GM12873 (cell line): ENCODE measurements at regions not wholly inside any gene's neighbourhood (a gene's known extent, or its start where the extent isn't known, plus 50 kb on each side); places are given as distances from the start of the nearest gene placed in this dataset.

Source experiments
- TF ChIP-seq, protein P1 (sequence below): IDR thresholded peaks from 2 replicates; pipeline ENCODE4 v1.5.1; 2012; ENCODE audit warnings: low read depth, mild to moderate bottlenecking, moderate library complexity, low read length, control low read depth; ENCODE audit not compliant: insufficient read depth; ENCODE audit errors: missing control alignments

DNA sequence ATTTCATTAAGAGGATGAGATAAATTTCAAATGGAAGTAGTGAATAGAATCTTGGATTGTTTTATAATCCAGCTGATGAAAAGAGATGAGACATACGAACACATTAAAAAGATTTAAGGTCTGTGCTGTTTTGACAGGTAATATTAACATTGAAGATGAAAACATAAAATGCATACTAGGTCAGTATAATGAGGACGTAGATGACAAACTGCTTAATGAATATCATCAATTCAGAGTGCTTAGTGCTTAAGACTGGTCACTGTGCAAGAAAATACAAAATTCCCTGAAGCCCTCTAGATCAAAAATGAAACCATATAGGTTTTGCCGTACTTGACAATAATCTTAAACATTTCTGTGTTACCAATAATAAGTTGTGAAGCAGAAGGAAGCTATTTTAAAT, 173.4 kb upstream of the THRB start:
- TF ChIP-seq, protein P1, sequence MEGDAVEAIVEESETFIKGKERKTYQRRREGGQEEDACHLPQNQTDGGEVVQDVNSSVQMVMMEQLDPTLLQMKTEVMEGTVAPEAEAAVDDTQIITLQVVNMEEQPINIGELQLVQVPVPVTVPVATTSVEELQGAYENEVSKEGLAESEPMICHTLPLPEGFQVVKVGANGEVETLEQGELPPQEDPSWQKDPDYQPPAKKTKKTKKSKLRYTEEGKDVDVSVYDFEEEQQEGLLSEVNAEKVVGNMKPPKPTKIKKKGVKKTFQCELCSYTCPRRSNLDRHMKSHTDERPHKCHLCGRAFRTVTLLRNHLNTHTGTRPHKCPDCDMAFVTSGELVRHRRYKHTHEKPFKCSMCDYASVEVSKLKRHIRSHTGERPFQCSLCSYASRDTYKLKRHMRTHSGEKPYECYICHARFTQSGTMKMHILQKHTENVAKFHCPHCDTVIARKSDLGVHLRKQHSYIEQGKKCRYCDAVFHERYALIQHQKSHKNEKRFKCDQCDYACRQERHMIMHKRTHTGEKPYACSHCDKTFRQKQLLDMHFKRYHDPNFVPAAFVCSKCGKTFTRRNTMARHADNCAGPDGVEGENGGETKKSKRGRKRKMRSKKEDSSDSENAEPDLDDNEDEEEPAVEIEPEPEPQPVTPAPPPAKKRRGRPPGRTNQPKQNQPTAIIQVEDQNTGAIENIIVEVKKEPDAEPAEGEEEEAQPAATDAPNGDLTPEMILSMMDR: no peak

DNA sequence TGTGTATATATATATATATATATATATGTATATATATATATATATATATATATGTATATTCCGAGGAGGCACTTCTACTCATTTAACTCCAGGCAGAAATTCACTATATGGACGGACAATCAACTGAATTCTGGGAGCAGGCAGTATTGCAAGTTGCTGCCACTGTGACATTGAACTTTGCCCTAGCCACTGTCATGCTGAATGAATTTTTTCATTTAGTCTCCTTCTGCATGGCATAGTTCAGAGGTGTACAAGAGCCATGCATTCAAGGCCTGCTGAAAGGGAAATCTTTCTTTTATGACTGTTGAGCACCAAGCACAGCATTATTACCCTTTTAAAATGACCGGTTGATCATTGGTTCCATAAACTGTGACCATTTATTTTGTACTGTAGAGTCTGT, 176.2 kb upstream of the THRB start:
- TF ChIP-seq, protein P1: no peak

DNA sequence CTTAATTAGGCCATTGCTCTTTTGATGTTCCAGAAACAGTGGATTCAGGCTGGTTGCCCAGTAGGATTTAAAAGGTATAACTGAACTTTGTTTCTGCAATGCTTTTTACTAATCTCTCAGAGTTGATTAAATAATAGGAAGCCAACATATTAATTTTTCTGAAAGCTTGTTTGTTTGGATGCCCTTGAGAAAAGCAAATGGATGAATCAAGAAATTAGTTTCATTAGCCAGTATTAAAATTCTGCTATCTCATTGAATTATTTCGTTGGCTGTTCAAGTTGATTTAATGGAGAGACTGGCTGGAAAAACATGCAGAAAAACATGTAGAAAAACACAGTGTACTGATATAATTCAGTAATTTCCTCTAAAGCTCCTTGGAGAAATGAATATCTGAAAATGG, 178.9 kb upstream of the THRB start:
- TF ChIP-seq, protein P1: no peak

DNA sequence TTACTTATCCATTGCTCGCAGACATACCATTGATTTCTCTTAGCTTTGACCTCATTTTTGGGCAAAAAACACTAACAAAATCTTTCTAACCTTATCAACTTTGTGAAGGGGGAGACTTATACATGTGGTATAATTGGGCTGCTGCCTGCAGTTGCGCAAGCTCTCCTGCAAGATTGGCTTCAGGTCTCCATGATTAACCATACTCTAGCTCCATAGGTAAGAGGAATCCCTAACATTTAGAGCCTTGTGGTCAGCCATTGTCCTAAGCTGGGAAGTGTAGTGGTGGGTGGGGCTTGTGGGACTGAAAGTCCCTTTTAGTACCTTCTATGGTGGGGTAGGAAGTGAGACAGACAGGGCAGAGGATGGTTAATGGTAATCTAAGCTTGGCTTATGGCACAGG, 179.6 kb upstream of the THRB start:
- TF ChIP-seq, protein P1: no peak

DNA sequence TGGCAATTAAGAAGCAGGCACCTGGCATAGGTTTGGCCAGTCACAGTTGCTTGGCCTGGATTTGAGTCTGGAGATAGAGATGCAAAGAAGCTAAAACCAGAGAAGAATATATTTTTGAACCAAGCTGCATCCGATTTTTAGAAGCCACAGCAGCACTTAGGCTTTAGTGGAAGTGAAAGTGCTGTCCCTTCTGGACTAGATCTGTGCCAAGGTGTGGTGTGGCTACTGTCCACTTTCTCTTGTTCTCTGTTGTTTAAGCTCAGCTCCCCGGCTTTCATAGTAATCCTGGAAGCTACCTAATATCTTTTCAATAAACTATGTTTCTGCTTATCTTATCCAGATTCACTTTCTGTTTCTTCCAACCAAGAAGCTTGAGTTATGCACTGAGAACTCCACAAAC, 183.4 kb upstream of the THRB start:
- TF ChIP-seq, protein P1: no peak

DNA sequence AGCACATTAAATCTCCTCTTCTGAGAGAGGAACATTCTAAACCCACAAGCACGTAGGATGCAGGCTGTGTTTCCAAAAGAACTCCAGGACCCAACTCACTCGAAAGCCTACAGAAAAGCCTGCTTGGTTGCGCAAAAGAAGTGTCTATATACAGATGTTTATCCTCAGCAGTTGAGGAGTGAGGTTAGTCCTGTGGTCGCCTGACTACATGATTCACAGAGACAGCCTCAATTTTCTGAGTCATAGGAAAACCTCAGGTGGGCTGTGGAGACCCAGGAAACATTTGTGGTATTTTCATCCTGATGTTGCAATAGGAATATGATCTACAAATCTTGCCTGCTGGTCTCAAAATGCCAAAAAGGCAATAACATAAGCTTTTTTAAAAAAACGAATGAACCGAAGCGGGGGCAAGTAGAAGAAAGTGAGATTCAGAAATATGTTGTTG, 183.8 kb upstream of the THRB start:
- TF ChIP-seq, protein P1: no peak

DNA sequence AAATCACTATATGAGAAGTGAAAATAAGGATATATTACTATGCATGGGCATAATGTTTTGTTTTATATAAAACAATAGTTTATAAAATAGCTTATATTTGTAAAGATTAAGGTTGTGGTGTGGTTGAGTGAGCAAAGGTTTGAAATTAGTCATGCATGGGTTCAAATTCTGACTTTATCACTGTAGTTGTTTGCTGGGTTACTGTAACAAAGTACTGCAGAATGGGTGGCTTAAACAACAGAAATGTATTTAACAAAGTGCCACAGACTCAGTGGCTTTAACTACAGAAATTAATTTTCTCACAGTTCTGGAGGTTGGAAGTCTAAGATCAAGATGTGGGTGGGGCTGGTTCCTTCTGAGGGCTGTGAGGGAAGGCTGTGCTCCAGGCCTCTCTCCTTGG, 184.8 kb upstream of the THRB start:
- TF ChIP-seq, protein P1: no peak
